H9 (cell line): ENCODE measurements at regions not wholly inside any gene's neighbourhood (a gene's known extent, or its start where the extent isn't known, plus 50 kb on each side); places are given as distances from the start of the nearest gene placed in this dataset.

Experiments used
- DNase-seq: peaks from one replicate; pipeline ENCODE4 v3.0.0-alpha.2; 2017
- H2AFZ ChIP-seq: one replicate; pipeline ENCODE4 v1.6.1; 2013; ENCODE audit warnings: mild to moderate bottlenecking, low read length, control low read depth, moderate library complexity
- H2AK5ac ChIP-seq: 2 replicates; pipeline ENCODE4 v1.6.1; 2013; ENCODE audit warnings: low read length, control low read depth, mixed read lengths; ENCODE audit not compliant: insufficient read length
- H2BK120ac ChIP-seq: one replicate; pipeline ENCODE4 v1.6.1; 2013; ENCODE audit warnings: low read depth, mild to moderate bottlenecking, low read length, control low read depth, inconsistent platforms; ENCODE audit not compliant: poor library complexity, severe bottlenecking
- H2BK12ac ChIP-seq: 2 replicates; pipeline ENCODE4 v1.6.1; 2013; ENCODE audit warnings: low read length, control low read depth, mixed read lengths, low read depth; ENCODE audit not compliant: insufficient read length
- H2BK15ac ChIP-seq: 2 replicates; pipeline ENCODE4 v1.6.1; 2013; ENCODE audit warnings: low read depth, low read length, control low read depth
- H2BK20ac ChIP-seq: one replicate; pipeline ENCODE4 v1.6.1; 2013; ENCODE audit warnings: low read depth, mild to moderate bottlenecking, low read length, control low read depth, inconsistent platforms; ENCODE audit not compliant: poor library complexity, severe bottlenecking
- H2BK5ac ChIP-seq: 2 replicates; pipeline ENCODE4 v1.6.1; 2013; ENCODE audit warnings: low read length, control low read depth, mixed read lengths; ENCODE audit not compliant: insufficient read length
- H3K14ac ChIP-seq: 2 replicates; pipeline ENCODE4 v1.6.1; 2013; ENCODE audit warnings: low read length, control low read depth; ENCODE audit not compliant: insufficient read depth
- H3K18ac ChIP-seq: 2 replicates; pipeline ENCODE4 v1.6.1; 2013; ENCODE audit warnings: low read depth, mild to moderate bottlenecking, mixed read lengths, low read length, control low read depth; ENCODE audit not compliant: insufficient read length
- H3K23ac ChIP-seq: 2 replicates; pipeline ENCODE4 v1.6.1; 2013; ENCODE audit warnings: low read length, control low read depth, mixed read lengths, low read depth; ENCODE audit not compliant: insufficient read length
- H3K23me2 ChIP-seq: 2 replicates; pipeline ENCODE4 v1.6.1; 2013; ENCODE audit warnings: low read depth, mild to moderate bottlenecking, mixed read lengths, low read length, control low read depth; ENCODE audit not compliant: insufficient read length, poor library complexity, severe bottlenecking
- H3K27ac ChIP-seq: 2 replicates; pipeline ENCODE4 v1.5.1; 2013; ENCODE audit warnings: low read length, control low read depth, mixed read lengths, low read depth; ENCODE audit not compliant: insufficient read length
- H3K27me3 ChIP-seq: 2 replicates; pipeline ENCODE4 v1.6.1; 2013; ENCODE audit warnings: low read length, control low read depth, inconsistent platforms; ENCODE audit not compliant: insufficient read depth
- H3K4ac ChIP-seq: 2 replicates; pipeline ENCODE4 v1.6.1; 2013; ENCODE audit warnings: low read depth, mild to moderate bottlenecking, control low read depth, inconsistent platforms, low read length, moderate library complexity
- H3K4me1 ChIP-seq: 2 replicates; pipeline ENCODE4 v1.6.1; 2013; ENCODE audit warnings: low read length, control low read depth, inconsistent platforms; ENCODE audit not compliant: insufficient read depth
- H3K4me2 ChIP-seq: 2 replicates; pipeline ENCODE4 v1.6.1; 2013; ENCODE audit warnings: low read length, control low read depth, mixed read lengths; ENCODE audit not compliant: insufficient read length, insufficient read depth
- H3K56ac ChIP-seq: 2 replicates; pipeline ENCODE4 v1.6.1; 2013; ENCODE audit warnings: low read depth, mild to moderate bottlenecking, mixed read lengths, low read length, control low read depth; ENCODE audit not compliant: insufficient read length
- H3K79me1 ChIP-seq: 2 replicates; pipeline ENCODE4 v1.6.1; 2013; ENCODE audit warnings: low read depth, mild to moderate bottlenecking, moderate library complexity, low read length, control low read depth, inconsistent platforms; ENCODE audit not compliant: insufficient read depth, poor library complexity, severe bottlenecking
- H3K79me2 ChIP-seq: 2 replicates; pipeline ENCODE4 v1.6.1; 2013; ENCODE audit warnings: low read length, control low read depth, inconsistent platforms; ENCODE audit not compliant: insufficient read depth
- H3K9ac ChIP-seq: 2 replicates; pipeline ENCODE4 v1.6.1; 2013; ENCODE audit warnings: low read length, control low read depth, mixed read lengths; ENCODE audit not compliant: insufficient read length; ENCODE audit errors: extremely low read depth
- H3K9me3 ChIP-seq: one replicate; pipeline ENCODE4 v1.6.1; 2013; ENCODE audit warnings: low read depth, low read length, inconsistent platforms; ENCODE audit not compliant: control insufficient read depth
- H3T11ph ChIP-seq: one replicate; pipeline ENCODE4 v1.6.1; 2013; ENCODE audit warnings: mild to moderate bottlenecking, low read length, control low read depth, inconsistent platforms
- H4K20me1 ChIP-seq: one replicate; pipeline ENCODE4 v1.6.1; 2013; ENCODE audit not compliant: control insufficient read depth, insufficient read length, insufficient read depth
- H4K5ac ChIP-seq: 2 replicates; pipeline ENCODE4 v1.6.1; 2013; ENCODE audit warnings: low read depth, mild to moderate bottlenecking, mixed read lengths, low read length, control low read depth; ENCODE audit not compliant: insufficient read length
- H4K8ac ChIP-seq: replicated peaks from 2 replicates; pipeline ENCODE4 v1.6.1; 2013; ENCODE audit warnings: low read length, control low read depth, mixed read lengths, low read depth; ENCODE audit not compliant: insufficient read length
- H4K91ac ChIP-seq: 2 replicates; pipeline ENCODE4 v1.6.1; 2013; ENCODE audit warnings: low read depth, mild to moderate bottlenecking, moderate library complexity, mixed read lengths, low read length, control low read depth; ENCODE audit not compliant: insufficient read length
- H3K27ac Mint-ChIP-seq, 3 experiments: 2 replicates in 2 of 3; 3 replicates in 1 of 3; pipeline ENCODE4 v1.8.0; 2020 to 2021; ENCODE audit warnings: mixed read lengths in 3 of 3, mild to moderate bottlenecking in 1 of 3, moderate library complexity in 1 of 3
- H3K27me3 Mint-ChIP-seq: 2 replicates; pipeline ENCODE4 v1.8.0; 2021; ENCODE audit warnings: low read depth, mild to moderate bottlenecking, moderate library complexity, mixed read lengths
- H3K36me3 Mint-ChIP-seq, 3 experiments: 2 replicates in 2 of 3; 3 replicates in 1 of 3; pipeline ENCODE4 v1.8.0; 2020 to 2021; ENCODE audit warnings: low read depth in 3 of 3, mixed read lengths in 3 of 3; ENCODE audit not compliant: insufficient read depth in 1 of 3
- H3K4me1 Mint-ChIP-seq, 2 experiments: 2 replicates each; pipeline ENCODE4 v1.8.0; 2020; ENCODE audit warnings: mixed read lengths in 2 of 2
- H3K4me3 Mint-ChIP-seq, 2 experiments: 2 replicates in 1 of 2; 3 replicates in 1 of 2; pipeline ENCODE4 v1.8.0; 2020 to 2021; ENCODE audit warnings: mild to moderate bottlenecking in 2 of 2, mixed read lengths in 2 of 2, moderate library complexity in 1 of 2
- H3K9me3 Mint-ChIP-seq, 2 experiments: 2 replicates in 1 of 2; 3 replicates in 1 of 2; pipeline ENCODE4 v1.8.0; 2020; ENCODE audit warnings: mild to moderate bottlenecking in 2 of 2, mixed read lengths in 2 of 2, moderate library complexity in 1 of 2
- WGBS: extraction: QIAGEN DNeasy Blood & Tissue Kit; methylation state at CpG from one replicate; pipeline ENCODE4 v1.1.7; 2013; ENCODE audit warnings: missing lambda C conversion rate, low lambda C conversion rate, mixed read lengths; ENCODE audit not compliant: insufficient read length; ENCODE audit errors: extremely low coverage; 5-methylcytosine and 5-hydroxymethylcytosine counted together
- TF ChIP-seq, protein P1 (sequence below): fragments of 200-600 bp; sonication (generic); conservative IDR thresholded peaks from 3 replicates; pipeline ENCODE4 v1.8.0; 2021; ENCODE audit warnings: antibody characterized with exemption, mild to moderate bottlenecking

DNA sequence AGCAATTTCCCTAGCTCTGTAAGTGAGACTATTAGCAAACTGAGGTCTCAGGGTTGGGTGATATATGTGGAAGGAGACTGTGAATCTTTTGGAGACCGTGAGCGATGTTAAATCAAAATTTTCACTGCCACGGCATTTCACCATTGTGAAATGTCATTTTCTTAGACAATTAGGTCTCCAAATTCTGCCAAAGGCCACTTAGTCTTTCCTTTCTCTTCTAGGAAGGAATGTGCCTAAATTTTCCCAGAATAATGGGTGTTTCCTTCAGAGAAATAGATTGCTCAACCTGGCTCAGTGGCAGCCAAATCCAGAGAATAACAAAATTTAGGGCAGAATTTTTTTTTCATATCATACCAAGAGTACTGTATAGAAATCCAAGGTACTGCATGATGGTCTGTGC lies 64.5 kb upstream of the SCEL start:
- H2BK12ac ChIP-seq, result no peak overlapping the region
- TF ChIP-seq, protein P1, sequence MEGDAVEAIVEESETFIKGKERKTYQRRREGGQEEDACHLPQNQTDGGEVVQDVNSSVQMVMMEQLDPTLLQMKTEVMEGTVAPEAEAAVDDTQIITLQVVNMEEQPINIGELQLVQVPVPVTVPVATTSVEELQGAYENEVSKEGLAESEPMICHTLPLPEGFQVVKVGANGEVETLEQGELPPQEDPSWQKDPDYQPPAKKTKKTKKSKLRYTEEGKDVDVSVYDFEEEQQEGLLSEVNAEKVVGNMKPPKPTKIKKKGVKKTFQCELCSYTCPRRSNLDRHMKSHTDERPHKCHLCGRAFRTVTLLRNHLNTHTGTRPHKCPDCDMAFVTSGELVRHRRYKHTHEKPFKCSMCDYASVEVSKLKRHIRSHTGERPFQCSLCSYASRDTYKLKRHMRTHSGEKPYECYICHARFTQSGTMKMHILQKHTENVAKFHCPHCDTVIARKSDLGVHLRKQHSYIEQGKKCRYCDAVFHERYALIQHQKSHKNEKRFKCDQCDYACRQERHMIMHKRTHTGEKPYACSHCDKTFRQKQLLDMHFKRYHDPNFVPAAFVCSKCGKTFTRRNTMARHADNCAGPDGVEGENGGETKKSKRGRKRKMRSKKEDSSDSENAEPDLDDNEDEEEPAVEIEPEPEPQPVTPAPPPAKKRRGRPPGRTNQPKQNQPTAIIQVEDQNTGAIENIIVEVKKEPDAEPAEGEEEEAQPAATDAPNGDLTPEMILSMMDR, result no peak

More for the DNA sequence above, 64.5 kb upstream of the SCEL start:
- Mint-ChIP-seq H3K36me3 (peaks cover 0 to 5% (median 5%) of the 10 kb centered on the region in 3 experiments; a peak in 5 of 7 replicates), H3K27me3 (no peaks in the 10 kb centered on the region; the same call in 1 of the 2 replicates), H3K9me3 (peaks cover 3 to 4% of the 10 kb centered on the region in 2 experiments; a peak in 3 of 5 replicates), H3K4me3 (no peak overlapping the region), H3K4me1 (no peaks in the 10 kb centered on the region), H3K27ac (no peak overlapping the region)
- Histone ChIP-seq H3K9me3 (no peaks in the 10 kb centered on the region), H4K5ac (no peak overlapping the region), H3K56ac (no peak overlapping the region), H3K27ac (no peak overlapping the region), H3K18ac (no peak overlapping the region), H3K23me2 (no peaks in the 10 kb centered on the region), H3K79me2 (no peaks in the 10 kb centered on the region), H2BK15ac (no peak overlapping the region), H3K27me3 (no peaks in the 10 kb centered on the region), H2AFZ (no peak overlapping the region), H3K4ac (no peak overlapping the region), H3K23ac (no peak overlapping the region), H3K9ac (no peak overlapping the region), H3K4me2 (no peak overlapping the region), H2BK120ac (no peak overlapping the region), H3T11ph (no peak overlapping the region), H3K14ac (no peak overlapping the region), H4K20me1 (no peaks in the 10 kb centered on the region), H2AK5ac (no peak overlapping the region), H4K8ac (no peak overlapping the region), H4K91ac (no peak overlapping the region), H2BK5ac (no peak overlapping the region), H3K4me1 (no peaks in the 10 kb centered on the region), H3K79me1 (no peaks in the 10 kb centered on the region), H2BK20ac (no peak overlapping the region)
- DNase-seq, result no peak
- WGBS, result no CpG with 5 or more reads among the region's 3 CpGs
